Uterus (tissue), 2 donors: ENCODE measurements at regions not wholly inside any gene's neighbourhood (a gene's known extent, or its start where the extent isn't known, plus 50 kb on each side); places are given as distances from the start of the nearest gene placed in this dataset.

Experiments used
- CTCF ChIP-seq, 4 experiments: fragments of 200-600 bp in 2 of 4; fragments of 450-650 bp in 2 of 4; sonication (generic) in 2 of 4; IDR thresholded peaks; one replicate each; pipeline ENCODE4 v1.5.1; 2016 to 2019; ENCODE audit warnings: antibody characterized with exemption in 4 of 4, mild to moderate bottlenecking in 2 of 4, moderate library complexity in 1 of 4
- POLR2A ChIP-seq, 2 donors: fragments of 450-650 bp; IDR thresholded peaks; one replicate each; pipeline ENCODE4 v1.6.1; 2016; ENCODE audit warnings: antibody characterized with exemption in 2 of 2, mild to moderate bottlenecking in 1 of 2, moderate library complexity in 1 of 2

GRCh38 chr16:87032554-87032953 lies 284.6 kb downstream of the C16orf95 start:
- TF ChIP-seq POLR2A (IDR thresholded peaks at IDR 0.05): no peak
- TF ChIP-seq CTCF (IDR thresholded peaks at IDR 0.05): no peak
